ENCODE measurements at regions not wholly inside any gene's neighbourhood (a gene's known extent, or its start where the extent isn't known, plus 50 kb on each side); places are given as distances from the start of the nearest gene placed in this dataset.

DNA sequence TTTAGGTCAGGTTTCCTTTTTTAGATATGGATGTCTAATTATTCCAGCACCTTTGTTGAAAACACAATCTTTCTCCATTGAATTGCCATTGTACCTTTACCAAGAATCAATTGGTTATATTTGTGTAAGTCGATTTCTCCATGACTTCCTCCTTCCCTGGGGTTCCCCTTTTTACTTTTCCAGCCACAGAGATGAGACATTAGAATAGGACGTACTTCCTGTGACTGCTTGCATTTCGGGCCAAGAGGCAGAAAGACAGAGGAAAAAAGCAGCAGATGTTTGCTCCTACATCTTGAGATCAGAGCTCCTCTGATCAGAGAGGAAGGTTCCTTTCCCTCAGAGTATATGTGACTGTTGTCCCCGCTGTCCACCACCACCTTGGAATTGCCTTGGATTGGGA is 453.7 kb upstream of the RGS6 start:
- intact Hi-C loops (cut with micrococcal nuclease; ENCODE audit: unreplicated experiment) = loop anchor here (2.0 kb wide), 1 partner anchor 42 kb away; no protein-coding TSS in a partner anchor
- no peaks in the 10 kb centered on the region for H3K9me3 ChIP-seq (ENCODE audit: low read length)
- peaks cover 7% of the 10 kb centered on the region for H3K4me1 ChIP-seq (ENCODE audit: insufficient read depth, low read length, poor library complexity, severe bottlenecking)
- H3K4me2 ChIP-seq (ENCODE audit: low read length) = no peak overlapping the region
- no peak overlapping the region for H3K27ac ChIP-seq (ENCODE audit: low read depth, low read length, poor library complexity, severe bottlenecking)
- H4K20me1 ChIP-seq (ENCODE audit: insufficient read depth, low read length) = peaks cover 7% of the 10 kb centered on the region
- H3K79me2 ChIP-seq (ENCODE audit: insufficient read depth, low read depth, low read length) = no peaks in the 10 kb centered on the region
- H3K9me2 ChIP-seq (ENCODE audit: insufficient read depth, low read length) = no peaks in the 10 kb centered on the region
- no peak for TF ChIP-seq EZH2phosphoT487 (IDR thresholded peaks at IDR 0.05; ENCODE audit: borderline replicate concordance, low read depth, low read length)
- TF ChIP-seq, protein P1, sequence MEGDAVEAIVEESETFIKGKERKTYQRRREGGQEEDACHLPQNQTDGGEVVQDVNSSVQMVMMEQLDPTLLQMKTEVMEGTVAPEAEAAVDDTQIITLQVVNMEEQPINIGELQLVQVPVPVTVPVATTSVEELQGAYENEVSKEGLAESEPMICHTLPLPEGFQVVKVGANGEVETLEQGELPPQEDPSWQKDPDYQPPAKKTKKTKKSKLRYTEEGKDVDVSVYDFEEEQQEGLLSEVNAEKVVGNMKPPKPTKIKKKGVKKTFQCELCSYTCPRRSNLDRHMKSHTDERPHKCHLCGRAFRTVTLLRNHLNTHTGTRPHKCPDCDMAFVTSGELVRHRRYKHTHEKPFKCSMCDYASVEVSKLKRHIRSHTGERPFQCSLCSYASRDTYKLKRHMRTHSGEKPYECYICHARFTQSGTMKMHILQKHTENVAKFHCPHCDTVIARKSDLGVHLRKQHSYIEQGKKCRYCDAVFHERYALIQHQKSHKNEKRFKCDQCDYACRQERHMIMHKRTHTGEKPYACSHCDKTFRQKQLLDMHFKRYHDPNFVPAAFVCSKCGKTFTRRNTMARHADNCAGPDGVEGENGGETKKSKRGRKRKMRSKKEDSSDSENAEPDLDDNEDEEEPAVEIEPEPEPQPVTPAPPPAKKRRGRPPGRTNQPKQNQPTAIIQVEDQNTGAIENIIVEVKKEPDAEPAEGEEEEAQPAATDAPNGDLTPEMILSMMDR (conservative IDR thresholded peaks at IDR 0.05; ENCODE audit: low read length) = no peak
- H3K4me3 ChIP-seq (ENCODE audit: low read depth, low read length, poor library complexity, severe bottlenecking) = no peak overlapping the region
- peak; percentile 7 for DNase-seq (ENCODE audit: low spot score)
- ChIA-PET POLR2A (no interaction called here), CTCF (ENCODE audit: unreplicated experiment) (no interaction called here)
- H3K36me3 ChIP-seq (ENCODE audit: insufficient read depth, low read length) = peaks cover 1% of the 10 kb centered on the region; the same call in 1 of the 2 replicates
- no TSS peak for BruUV-seq (replicated peaks)
- no peak overlapping the region for H2AFZ ChIP-seq (ENCODE audit: low read length)

DNA sequence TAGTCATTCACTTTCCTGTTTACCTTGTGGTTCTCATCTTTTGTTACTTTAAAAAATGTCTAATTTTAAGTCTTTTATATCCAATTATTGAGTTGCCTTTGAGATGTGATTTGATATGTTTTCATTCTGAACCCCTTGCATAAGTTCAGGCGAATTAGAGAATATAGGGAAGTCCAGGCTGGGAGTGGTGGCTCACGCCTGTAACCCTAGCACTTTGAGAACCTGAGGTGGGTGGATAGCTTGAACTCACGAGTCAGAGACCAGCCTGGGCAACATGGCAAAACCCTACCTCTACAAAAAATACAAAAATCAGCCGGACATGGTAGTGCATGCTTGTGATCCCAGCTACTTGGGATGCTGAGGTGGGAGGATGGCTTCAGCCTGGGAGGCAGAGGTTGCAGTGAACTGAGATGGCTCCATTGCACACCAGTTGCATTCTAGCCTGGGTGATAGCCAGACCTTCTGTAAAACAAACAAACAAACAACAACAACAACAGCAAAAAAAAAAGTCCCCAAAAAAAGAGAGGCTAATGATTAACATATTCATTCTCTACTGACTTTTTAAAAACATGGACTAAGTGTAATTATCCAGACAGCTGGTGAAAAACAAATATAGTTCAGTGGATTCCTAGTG is 451.1 kb upstream of the RGS6 start:
- Histone ChIP-seq H3K4me1 (ENCODE audit: insufficient read depth, low read length, poor library complexity, severe bottlenecking) (peaks cover 7% of the 10 kb centered on the region), H2AFZ (ENCODE audit: low read length) (no peak overlapping the region), H3K9me3 (ENCODE audit: low read length) (no peaks in the 10 kb centered on the region), H3K9me2 (ENCODE audit: insufficient read depth, low read length) (no peaks in the 10 kb centered on the region), H4K20me1 (ENCODE audit: insufficient read depth, low read length) (0 out of 2 replicates have a peak, but pooled peaks cover 7% of the 10 kb centered on the region), H3K27ac (ENCODE audit: low read depth, low read length, poor library complexity, severe bottlenecking) (no peak overlapping the region), H3K36me3 (ENCODE audit: insufficient read depth, low read length) (peaks cover 4% of the 10 kb centered on the region; the same call in 1 of the 2 replicates), H3K4me2 (ENCODE audit: low read length) (no peak overlapping the region), H3K4me3 (ENCODE audit: low read depth, low read length, poor library complexity, severe bottlenecking) (no peak overlapping the region), H3K79me2 (ENCODE audit: insufficient read depth, low read depth, low read length) (no peaks in the 10 kb centered on the region)
- ChIA-PET CTCF (ENCODE audit: unreplicated experiment) (no interaction called here), POLR2A (interaction anchor here (1.3 kb wide), 1 partner anchor 41 kb away, joined by 3 read pairs; no protein-coding TSS in a partner anchor)
- intact Hi-C loops (cut with micrococcal nuclease; ENCODE audit: unreplicated experiment) = no loop called here
- TF ChIP-seq, protein P1 (conservative IDR thresholded peaks at IDR 0.05; ENCODE audit: low read length) = no peak
- TF ChIP-seq EZH2phosphoT487 (IDR thresholded peaks at IDR 0.05; ENCODE audit: borderline replicate concordance, low read depth, low read length) = no peak
- no peak for DNase-seq (ENCODE audit: low spot score)
- no TSS peak for BruUV-seq (replicated peaks)

DNA sequence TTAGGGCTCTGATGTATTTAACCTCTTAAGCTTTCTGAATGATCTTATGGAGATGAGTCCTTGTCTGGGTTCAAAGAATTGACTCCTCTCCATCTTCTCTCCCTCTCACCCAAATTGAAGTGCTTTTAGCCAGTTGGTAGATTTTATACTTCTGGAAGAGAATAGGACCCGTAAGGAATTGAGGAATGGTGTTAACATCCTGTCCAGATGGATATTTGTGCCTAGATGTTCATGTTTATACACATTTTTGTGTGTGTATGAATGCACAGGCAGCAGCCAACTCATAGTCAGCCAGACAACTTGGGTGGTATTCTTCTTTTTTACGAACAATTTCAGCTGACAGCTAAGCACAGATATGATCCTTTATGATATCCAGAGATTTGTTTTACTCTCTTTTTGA is 449.6 kb upstream of the RGS6 start:
- no TSS peak for BruUV-seq (replicated peaks)
- ChIA-PET POLR2A (interaction anchor here (0.8 to 1.3 kb wide), 2 partner anchors 12 to 40 kb away, joined by 3 read pairs; no protein-coding TSS in a partner anchor), CTCF (ENCODE audit: unreplicated experiment) (no interaction called here)
- no peak overlapping the region for H3K4me2 ChIP-seq (ENCODE audit: low read length)
- H3K9me2 ChIP-seq (ENCODE audit: insufficient read depth, low read length) = no peaks in the 10 kb centered on the region
- no peak for DNase-seq (ENCODE audit: low spot score)
- H4K20me1 ChIP-seq (ENCODE audit: insufficient read depth, low read length) = 0 out of 2 replicates have a peak, but pooled peaks cover 7% of the 10 kb centered on the region
- H2AFZ ChIP-seq (ENCODE audit: low read length) = no peak overlapping the region
- H3K4me1 ChIP-seq (ENCODE audit: insufficient read depth, low read length, poor library complexity, severe bottlenecking) = peaks cover 7% of the 10 kb centered on the region
- H3K9me3 ChIP-seq (ENCODE audit: low read length) = no peaks in the 10 kb centered on the region
- TF ChIP-seq, protein P1 (conservative IDR thresholded peaks at IDR 0.05; ENCODE audit: low read length) = no peak
- no peak for TF ChIP-seq EZH2phosphoT487 (IDR thresholded peaks at IDR 0.05; ENCODE audit: borderline replicate concordance, low read depth, low read length)
- H3K79me2 ChIP-seq (ENCODE audit: insufficient read depth, low read depth, low read length) = no peaks in the 10 kb centered on the region
- H3K27ac ChIP-seq (ENCODE audit: low read depth, low read length, poor library complexity, severe bottlenecking) = no peak overlapping the region
- intact Hi-C loops (cut with micrococcal nuclease; ENCODE audit: unreplicated experiment) = no loop called here
- no peak overlapping the region for H3K4me3 ChIP-seq (ENCODE audit: low read depth, low read length, poor library complexity, severe bottlenecking)
- H3K36me3 ChIP-seq (ENCODE audit: insufficient read depth, low read length) = peaks cover 4% of the 10 kb centered on the region; the same call in 1 of the 2 replicates
